Ectodermal cell (in vitro differentiated cells): ENCODE measurements at regions not wholly inside any gene's neighbourhood (a gene's known extent, or its start where the extent isn't known, plus 50 kb on each side); places are given as distances from the start of the nearest gene placed in this dataset.
"Not testable (repeated sequence)": the region's sequence is repeated elsewhere in the genome, so short reads cannot be mapped to it uniquely, and the experiment has no call there.

Experiments used
- H3K27ac ChIP-seq: 2 replicates; pipeline ENCODE4 v1.7.0; 2013; ENCODE audit warnings: mild to moderate bottlenecking, low read depth, low read length; ENCODE audit not compliant: insufficient read depth, poor library complexity, severe bottlenecking
- H3K27me3 ChIP-seq: 2 replicates; pipeline ENCODE4 v1.7.0; 2013; ENCODE audit warnings: mild to moderate bottlenecking, low read length; ENCODE audit not compliant: insufficient read depth, control insufficient read depth, poor library complexity, severe bottlenecking
- H3K36me3 ChIP-seq: one replicate; pipeline ENCODE4 v1.7.0; 2013; ENCODE audit warnings: low read length; ENCODE audit not compliant: control insufficient read depth, insufficient read depth
- H3K4me1 ChIP-seq: one replicate; pipeline ENCODE4 v1.7.0; 2013; ENCODE audit warnings: low read length; ENCODE audit not compliant: control insufficient read depth, insufficient read depth
- H3K4me3 ChIP-seq: 2 replicates; pipeline ENCODE4 v1.7.0; 2013; ENCODE audit warnings: low read depth, low read length, control low read depth; ENCODE audit not compliant: insufficient read depth
- H3K9me3 ChIP-seq: 2 replicates; pipeline ENCODE4 v1.7.0; 2013; ENCODE audit warnings: mild to moderate bottlenecking, low read length, moderate library complexity; ENCODE audit not compliant: control insufficient read depth
- WGBS, 2 experiments: methylation state at CpG; one replicate each; pipeline ENCODE4 v1.1.7; 2013; ENCODE audit warnings: missing lambda C conversion rate in 2 of 2; 5-methylcytosine and 5-hydroxymethylcytosine counted together

DNA sequence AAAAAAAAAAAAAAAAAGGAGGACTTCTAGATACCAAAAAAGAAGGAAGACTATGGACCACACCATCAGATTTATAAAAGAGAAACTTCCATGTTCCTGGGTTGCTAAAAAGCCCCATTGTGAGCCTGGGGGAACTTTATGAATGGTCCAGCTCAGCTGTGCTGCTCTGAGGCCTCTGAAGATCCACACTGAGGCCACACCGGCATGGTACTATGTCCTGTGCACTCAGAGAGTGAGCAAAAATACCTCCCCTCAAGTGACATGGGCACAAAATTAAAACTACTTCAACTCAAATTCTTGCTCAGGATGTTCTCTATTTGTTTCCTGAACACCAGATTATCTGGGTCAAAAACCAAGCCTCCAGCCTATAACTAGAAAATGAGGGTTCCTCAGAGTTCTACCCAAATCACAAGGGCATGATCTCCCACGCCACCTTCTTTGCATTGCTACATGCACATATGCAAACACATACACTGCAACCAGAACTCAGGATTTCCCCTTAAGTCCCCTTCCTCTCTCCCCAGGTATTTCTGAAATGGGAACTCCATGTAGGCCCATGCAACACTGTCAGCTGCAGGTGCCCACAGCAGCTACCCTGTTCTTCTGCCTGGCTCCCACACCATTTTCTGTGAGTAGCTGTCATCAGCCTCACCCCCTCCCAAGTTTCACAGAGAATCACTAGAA, 94.4 kb downstream of the SH3GLB1 start:
- Histone ChIP-seq H3K36me3 (no peaks in the 10 kb centered on the region), H3K9me3 (no peaks in the 10 kb centered on the region), H3K4me1 (no peaks in the 10 kb centered on the region), H3K4me3 (no peak overlapping the region), H3K27me3 (no peaks in the 10 kb centered on the region), H3K27ac (no peak overlapping the region)
- 94 to 96% methylated on average over 2 of the region's 2 CpGs for WGBS, 2 experiments

DNA sequence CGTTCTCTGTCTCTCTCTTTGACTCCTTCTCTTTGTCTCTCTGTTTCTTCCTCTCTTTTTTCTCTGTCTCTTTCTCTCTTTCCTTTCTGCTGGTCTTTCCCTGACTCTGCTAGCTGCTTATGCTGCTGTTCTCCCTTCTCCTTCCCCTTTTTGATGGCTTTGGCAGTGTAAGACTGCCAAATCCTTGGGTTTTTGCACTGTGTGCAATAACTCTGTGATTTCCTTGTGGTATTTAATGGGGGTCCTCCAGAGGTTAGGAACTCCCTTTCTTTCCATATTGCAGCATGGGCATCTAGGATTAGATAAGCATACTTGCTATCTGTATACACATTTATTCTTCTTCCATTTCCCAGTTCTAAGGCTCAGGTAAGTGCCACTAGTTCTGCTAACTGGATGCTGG, 99.3 kb downstream of the SH3GLB1 start:
- not testable (repeated sequence) for H3K9me3 ChIP-seq, H3K27me3 ChIP-seq, H3K36me3 ChIP-seq, H3K4me3 ChIP-seq, H3K4me1 ChIP-seq, H3K27ac ChIP-seq
- WGBS, 2 experiments = 89 to 91% methylated on average over 1 of the region's 1 CpG

DNA sequence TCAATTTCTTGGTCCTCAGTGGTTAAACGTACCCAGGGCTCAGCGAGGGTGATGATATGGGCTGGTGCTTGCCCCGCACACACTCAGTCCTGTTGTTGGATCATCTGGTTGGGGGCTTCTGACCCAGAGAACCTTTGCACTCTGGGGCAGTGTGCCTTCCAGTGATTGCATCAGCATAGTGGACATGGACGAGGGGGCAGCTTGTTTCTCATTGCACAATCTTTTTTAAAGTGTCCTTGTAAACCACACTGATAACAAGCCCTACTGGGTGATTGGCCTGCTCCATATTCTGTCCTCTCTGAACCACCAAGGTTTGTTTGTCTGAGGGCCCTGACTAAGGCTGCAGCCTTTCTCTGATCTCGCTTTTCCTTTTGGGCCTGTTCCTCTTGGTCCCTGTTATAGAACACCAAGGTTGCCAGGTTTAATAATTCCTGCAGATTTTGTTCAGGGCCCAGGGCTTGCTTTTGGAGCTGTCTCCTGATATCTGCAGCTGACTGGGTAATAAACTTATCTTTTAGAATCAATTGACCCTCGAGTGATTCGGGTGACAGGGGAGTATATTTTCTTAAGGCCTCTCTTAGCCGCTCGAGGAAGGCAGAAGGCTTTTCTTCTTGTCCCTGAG, 101.6 kb downstream of the SH3GLB1 start:
- H3K27ac ChIP-seq = not testable (repeated sequence)

DNA sequence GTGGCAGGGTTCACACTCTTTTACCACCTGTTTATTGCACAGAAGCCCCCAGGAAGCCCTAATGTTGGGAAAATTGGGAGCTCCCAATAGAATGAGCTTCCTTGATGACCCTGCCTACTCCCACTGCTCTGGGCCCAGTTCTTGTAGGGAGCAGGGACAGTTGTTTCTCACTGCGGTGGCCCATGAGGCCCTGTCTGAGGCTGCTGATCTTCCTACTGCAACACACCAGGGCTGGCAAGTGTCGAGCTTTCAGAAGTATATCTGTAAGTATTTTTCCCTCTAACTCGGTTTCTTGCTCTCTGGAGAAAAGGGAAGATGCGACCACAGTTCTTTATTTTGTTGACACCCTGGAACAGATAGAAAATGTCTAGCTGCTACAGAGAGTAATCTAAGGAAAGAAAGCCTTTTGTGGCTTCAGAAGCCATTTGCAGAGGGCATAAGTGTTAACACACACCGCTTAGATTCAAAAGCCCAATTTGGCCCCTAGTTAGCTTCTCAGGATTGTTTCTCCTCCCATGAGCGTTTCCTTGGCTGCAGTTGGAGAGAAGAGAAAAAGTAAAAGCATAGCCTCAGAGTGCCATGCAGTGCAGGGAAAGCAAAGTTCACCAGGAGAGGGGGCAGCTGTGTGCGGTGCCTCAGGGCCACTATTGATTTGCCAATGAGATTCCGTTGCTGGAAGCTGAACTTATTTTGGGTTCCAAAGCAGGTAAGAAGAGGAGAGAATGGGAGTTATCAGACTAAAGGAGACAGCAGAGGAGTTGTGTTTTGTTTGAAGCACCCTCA, 102.6 kb downstream of the SELENOF start:
- Histone ChIP-seq H3K4me1 (peaks cover 8% of the 10 kb centered on the region), H3K9me3 (no peaks in the 10 kb centered on the region), H3K27me3 (no peaks in the 10 kb centered on the region), H3K27ac (peak overlapping the region; percentile 36), H3K4me3 (no peak overlapping the region), H3K36me3 (no peaks in the 10 kb centered on the region)
- 72 to 74% methylated on average over 8 of the region's 8 CpGs for WGBS, 2 experiments

More for the DNA sequence above, 101.6 kb downstream of the SH3GLB1 start:
- H3K27me3 ChIP-seq, H3K9me3 ChIP-seq, H3K4me3 ChIP-seq, H3K36me3 ChIP-seq, H3K4me1 ChIP-seq: not testable (repeated sequence)
- 89 to 93% methylated on average over 9 of the region's 9 CpGs for WGBS, 2 experiments

DNA sequence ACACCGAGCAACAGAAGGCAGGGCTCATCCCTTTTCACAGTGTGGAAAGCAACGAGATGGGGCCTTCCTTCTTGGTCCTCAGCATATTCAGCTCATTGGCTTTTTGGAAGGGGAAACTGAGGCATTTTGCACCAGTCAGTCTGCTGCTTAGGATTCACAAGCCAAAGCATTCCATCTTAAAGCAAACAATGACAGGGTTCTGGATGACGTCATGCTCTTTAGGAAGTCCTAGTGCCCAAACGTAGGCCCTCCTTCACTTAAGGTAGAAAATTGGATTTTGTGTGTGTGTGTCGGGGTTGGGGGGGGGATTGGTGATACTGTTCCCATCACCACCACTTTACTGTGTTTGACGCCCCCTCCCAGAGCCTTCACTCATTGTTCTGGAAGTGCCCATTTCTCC, 101.6 kb downstream of the SELENOF start:
- Histone ChIP-seq H3K4me1 (peaks cover 8% of the 10 kb centered on the region), H3K27ac (no peak overlapping the region), H3K36me3 (no peaks in the 10 kb centered on the region), H3K27me3 (no peaks in the 10 kb centered on the region), H3K9me3 (no peaks in the 10 kb centered on the region), H3K4me3 (no peak overlapping the region)
- 93 to 96% methylated on average over 3 to 6 of the region's 6 CpGs for WGBS, 2 experiments
